Loucy (cell line): ENCODE measurements at regions not wholly inside any gene's neighbourhood (a gene's known extent, or its start where the extent isn't known, plus 50 kb on each side); places are given as distances from the start of the nearest gene placed in this dataset.

ENCODE experiments used
- H2AFZ ChIP-seq: fragments of 200-600 bp; sonication (generic); 2 replicates; pipeline ENCODE4 v1.6.0; 2016; ENCODE audit warnings: antibody characterized with exemption, mild to moderate bottlenecking, low read length, moderate library complexity
- H3F3A ChIP-seq: fragments of 200-600 bp; 2 replicates; pipeline ENCODE4 v1.6.0; 2016; ENCODE audit warnings: antibody characterized with exemption, low read depth, mild to moderate bottlenecking
- H3K27me3 ChIP-seq: fragments of 200-600 bp; sonication (generic); 2 replicates; pipeline ENCODE4 v1.6.1; 2014; ENCODE audit warnings: low read length, mild to moderate bottlenecking; ENCODE audit not compliant: insufficient read depth, poor library complexity, severe bottlenecking
- H3K36me3 ChIP-seq: fragments of 200-600 bp; sonication (generic); 2 replicates; pipeline ENCODE4 v1.6.1; 2016; ENCODE audit warnings: low read length; ENCODE audit not compliant: insufficient read depth
- H3K4me1 ChIP-seq: fragments of 200-600 bp; sonication (generic); 2 replicates; pipeline ENCODE4 v1.5.1; 2014; ENCODE audit warnings: low read length, mild to moderate bottlenecking; ENCODE audit not compliant: insufficient read depth, poor library complexity, severe bottlenecking
- H3K4me2 ChIP-seq: fragments of 200-600 bp; sonication (generic); 2 replicates; pipeline ENCODE4 v1.6.0; 2014; ENCODE audit warnings: antibody characterized with exemption, low read length, low read depth, mild to moderate bottlenecking; ENCODE audit not compliant: poor library complexity, severe bottlenecking
- H3K4me3 ChIP-seq: fragments of 200-600 bp; sonication (generic); 2 replicates; pipeline ENCODE4 v1.5.1; 2014; ENCODE audit warnings: low read length, mild to moderate bottlenecking, mixed read lengths; ENCODE audit not compliant: poor library complexity, severe bottlenecking
- H3K79me2 ChIP-seq: fragments of 200-600 bp; sonication (generic); 2 replicates; pipeline ENCODE4 v1.6.1; 2014; ENCODE audit warnings: low read length; ENCODE audit not compliant: insufficient read depth
- H3K9ac ChIP-seq: fragments of 200-600 bp; sonication (generic); 2 replicates; pipeline ENCODE4 v1.6.0; 2014; ENCODE audit warnings: mild to moderate bottlenecking, low read depth, low read length, moderate library complexity; ENCODE audit not compliant: poor library complexity, severe bottlenecking
- H3K9me2 ChIP-seq: fragments of 200-600 bp; sonication (generic); replicated peaks from 2 replicates; pipeline ENCODE4 v1.6.1; 2016; ENCODE audit warnings: low read depth, low read length, mixed read lengths
- H3K9me3 ChIP-seq: fragments of 200-600 bp; sonication (generic); 2 replicates; pipeline ENCODE4 v1.6.1; 2014; ENCODE audit warnings: mild to moderate bottlenecking, antibody characterized with exemption, low read length, low read depth; ENCODE audit not compliant: insufficient read depth
- H4K20me1 ChIP-seq: fragments of 200-600 bp; sonication (generic); 2 replicates; pipeline ENCODE4 v1.6.0; 2014; ENCODE audit warnings: antibody characterized with exemption, low read length, mild to moderate bottlenecking; ENCODE audit not compliant: insufficient read depth, poor library complexity, severe bottlenecking
- EZH2phosphoT487 ChIP-seq: fragments of 200-600 bp; IDR thresholded peaks from 2 replicates; pipeline ENCODE4 v1.6.1; 2018; ENCODE audit warnings: antibody characterized with exemption, mild to moderate bottlenecking, moderate library complexity, borderline replicate concordance
- TF ChIP-seq, protein P1 (sequence below): fragments of 200-600 bp; sonication (generic); conservative IDR thresholded peaks from 2 replicates; pipeline ENCODE4 v1.5.1; 2014; ENCODE audit warnings: mild to moderate bottlenecking, antibody characterized with exemption, low read length

DNA sequence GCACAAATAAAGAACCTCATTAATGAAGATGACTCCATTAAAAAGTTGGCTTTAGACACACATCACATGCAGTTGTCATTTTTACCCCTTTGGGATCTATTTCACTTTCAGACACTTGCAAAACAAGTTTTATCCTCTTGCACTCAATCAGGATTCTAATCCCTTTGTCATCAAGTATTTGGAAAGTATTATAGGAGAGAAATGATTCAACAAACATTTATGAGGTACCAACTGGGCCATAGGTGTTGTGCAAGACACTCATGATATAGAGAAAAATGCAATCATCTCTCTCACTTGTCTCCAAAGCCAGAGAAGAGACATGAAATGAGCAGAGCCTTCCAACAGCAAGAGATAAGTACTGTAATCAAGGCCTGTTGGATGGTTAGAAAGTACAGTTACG lies 327.7 kb downstream of the RMST start:
- H3K4me2 ChIP-seq: no peak overlapping the region
- no peaks in the 10 kb centered on the region for H3K4me1 ChIP-seq
- no peaks in the 10 kb centered on the region for H3K36me3 ChIP-seq
- H3K9me2 ChIP-seq: no peaks in the 10 kb centered on the region
- no peak overlapping the region for H2AFZ ChIP-seq
- no peaks in the 10 kb centered on the region for H3K27me3 ChIP-seq
- H4K20me1 ChIP-seq: no peaks in the 10 kb centered on the region
- H3K9me3 ChIP-seq: 0 out of 2 replicates have a peak, but pooled peaks cover 3% of the 10 kb centered on the region
- no peaks in the 10 kb centered on the region for H3K79me2 ChIP-seq
- no peaks in the 10 kb centered on the region for H3F3A ChIP-seq
- no peak for TF ChIP-seq EZH2phosphoT487
- TF ChIP-seq, protein P1, sequence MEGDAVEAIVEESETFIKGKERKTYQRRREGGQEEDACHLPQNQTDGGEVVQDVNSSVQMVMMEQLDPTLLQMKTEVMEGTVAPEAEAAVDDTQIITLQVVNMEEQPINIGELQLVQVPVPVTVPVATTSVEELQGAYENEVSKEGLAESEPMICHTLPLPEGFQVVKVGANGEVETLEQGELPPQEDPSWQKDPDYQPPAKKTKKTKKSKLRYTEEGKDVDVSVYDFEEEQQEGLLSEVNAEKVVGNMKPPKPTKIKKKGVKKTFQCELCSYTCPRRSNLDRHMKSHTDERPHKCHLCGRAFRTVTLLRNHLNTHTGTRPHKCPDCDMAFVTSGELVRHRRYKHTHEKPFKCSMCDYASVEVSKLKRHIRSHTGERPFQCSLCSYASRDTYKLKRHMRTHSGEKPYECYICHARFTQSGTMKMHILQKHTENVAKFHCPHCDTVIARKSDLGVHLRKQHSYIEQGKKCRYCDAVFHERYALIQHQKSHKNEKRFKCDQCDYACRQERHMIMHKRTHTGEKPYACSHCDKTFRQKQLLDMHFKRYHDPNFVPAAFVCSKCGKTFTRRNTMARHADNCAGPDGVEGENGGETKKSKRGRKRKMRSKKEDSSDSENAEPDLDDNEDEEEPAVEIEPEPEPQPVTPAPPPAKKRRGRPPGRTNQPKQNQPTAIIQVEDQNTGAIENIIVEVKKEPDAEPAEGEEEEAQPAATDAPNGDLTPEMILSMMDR: no peak
- no peak overlapping the region for H3K9ac ChIP-seq
- no peak overlapping the region for H3K4me3 ChIP-seq

DNA sequence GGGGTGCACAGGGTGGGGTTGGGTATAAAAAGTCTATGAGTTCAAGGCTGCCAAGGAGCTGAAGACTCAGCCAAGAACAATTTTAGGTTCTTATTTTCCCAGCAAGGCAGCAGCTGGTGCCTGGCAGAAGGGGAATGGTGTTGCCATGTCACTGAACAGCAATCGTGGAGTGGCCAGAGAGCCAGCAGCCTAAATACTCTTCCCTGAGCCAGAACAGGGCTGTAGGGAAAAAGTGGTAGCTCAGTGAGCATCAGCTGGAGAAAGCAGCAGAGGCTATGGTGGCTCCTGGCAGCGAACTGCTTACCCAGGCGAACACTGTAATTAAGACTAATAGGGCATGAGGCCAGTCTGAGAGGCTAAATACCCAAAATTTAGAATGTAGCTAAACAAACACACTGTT lies 334.9 kb downstream of the RMST start:
- H4K20me1 ChIP-seq: no peaks in the 10 kb centered on the region
- no peaks in the 10 kb centered on the region for H3K79me2 ChIP-seq
- no peaks in the 10 kb centered on the region for H3K4me1 ChIP-seq
- no peaks in the 10 kb centered on the region for H3F3A ChIP-seq
- no peaks in the 10 kb centered on the region for H3K36me3 ChIP-seq
- no peak overlapping the region for H2AFZ ChIP-seq
- H3K4me2 ChIP-seq: no peak overlapping the region
- no peaks in the 10 kb centered on the region for H3K27me3 ChIP-seq
- TF ChIP-seq, protein P1: no peak
- H3K9me2 ChIP-seq: no peaks in the 10 kb centered on the region
- H3K4me3 ChIP-seq: no peak overlapping the region
- H3K9ac ChIP-seq: no peak overlapping the region
- H3K9me3 ChIP-seq: no peaks in the 10 kb centered on the region

DNA sequence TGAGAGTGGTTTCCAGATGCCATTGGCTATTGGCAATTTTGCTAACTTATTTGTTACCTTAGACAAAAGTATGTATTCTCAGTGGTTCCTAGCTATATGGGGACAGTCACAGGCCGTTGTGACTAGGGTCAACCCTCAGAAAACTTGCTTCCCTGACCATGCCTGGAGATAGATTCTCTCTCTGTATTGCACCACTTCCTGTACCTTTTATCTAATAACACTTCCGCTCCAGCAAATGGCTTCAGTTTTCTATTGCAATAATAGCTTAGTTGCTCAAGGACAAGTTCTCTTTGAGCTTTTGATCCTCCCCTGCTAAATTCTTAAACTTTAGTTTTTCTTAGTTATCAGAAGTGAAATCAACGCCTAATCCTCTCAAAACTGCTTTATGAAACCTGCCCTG lies 338.0 kb downstream of the RMST start:
- H4K20me1 ChIP-seq: no peaks in the 10 kb centered on the region
- no peaks in the 10 kb centered on the region for H3K79me2 ChIP-seq
- no peak overlapping the region for H3K4me3 ChIP-seq
- H3K4me1 ChIP-seq: no peaks in the 10 kb centered on the region
- no peak overlapping the region for H3K9ac ChIP-seq
- no peaks in the 10 kb centered on the region for H3K36me3 ChIP-seq
- H3K27me3 ChIP-seq: no peaks in the 10 kb centered on the region
- H3F3A ChIP-seq: no peaks in the 10 kb centered on the region
- H3K9me3 ChIP-seq: no peaks in the 10 kb centered on the region
- no peaks in the 10 kb centered on the region for H3K9me2 ChIP-seq
- H3K4me2 ChIP-seq: no peak overlapping the region
- no peak overlapping the region for H2AFZ ChIP-seq
- TF ChIP-seq EZH2phosphoT487: no peak
- TF ChIP-seq, protein P1: no peak
